GM12864 (cell line): ENCODE measurements at regions not wholly inside any gene's neighbourhood (a gene's known extent, or its start where the extent isn't known, plus 50 kb on each side); places are given as distances from the start of the nearest gene placed in this dataset.
"Not testable (repeated sequence)": the region's sequence is repeated elsewhere in the genome, so short reads cannot be mapped to it uniquely, and the experiment has no call there.

ENCODE experiments used
- DNase-seq: peaks from one replicate; pipeline ENCODE4 v3.0.0-alpha.2; 2011; ENCODE audit warnings: low read depth
- H3K4me3 ChIP-seq: 2 replicates; pipeline ENCODE4 v1.5.1; 2011; ENCODE audit warnings: mild to moderate bottlenecking, low read depth, low read length, control low read depth
- TF ChIP-seq, protein P1 (sequence below): IDR thresholded peaks from 2 replicates; pipeline ENCODE4 v1.5.1; 2011; ENCODE audit warnings: low read depth, mild to moderate bottlenecking, moderate library complexity, low read length, control low read depth, inconsistent platforms; ENCODE audit errors: missing control alignments

DNA sequence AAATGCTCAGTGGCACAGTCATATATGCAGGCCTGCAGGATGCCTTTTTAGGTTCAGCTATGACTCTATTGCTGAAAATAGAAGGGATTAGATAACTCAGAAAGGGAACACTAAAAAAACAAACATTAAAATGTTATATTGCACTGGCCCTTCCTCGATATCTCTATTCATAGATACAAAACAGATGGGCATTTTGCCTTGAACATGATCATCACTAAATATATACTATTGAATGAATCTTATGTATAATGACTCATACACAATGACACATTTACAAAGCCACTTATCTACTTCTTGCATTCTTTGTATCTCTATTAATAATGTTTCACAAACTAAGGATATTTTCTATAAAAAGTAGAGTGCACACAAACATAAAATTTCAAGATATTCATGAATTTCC, 2352.8 kb upstream of the RAG2 start:
- H3K4me3 ChIP-seq = no peak overlapping the region
- TF ChIP-seq, protein P1, sequence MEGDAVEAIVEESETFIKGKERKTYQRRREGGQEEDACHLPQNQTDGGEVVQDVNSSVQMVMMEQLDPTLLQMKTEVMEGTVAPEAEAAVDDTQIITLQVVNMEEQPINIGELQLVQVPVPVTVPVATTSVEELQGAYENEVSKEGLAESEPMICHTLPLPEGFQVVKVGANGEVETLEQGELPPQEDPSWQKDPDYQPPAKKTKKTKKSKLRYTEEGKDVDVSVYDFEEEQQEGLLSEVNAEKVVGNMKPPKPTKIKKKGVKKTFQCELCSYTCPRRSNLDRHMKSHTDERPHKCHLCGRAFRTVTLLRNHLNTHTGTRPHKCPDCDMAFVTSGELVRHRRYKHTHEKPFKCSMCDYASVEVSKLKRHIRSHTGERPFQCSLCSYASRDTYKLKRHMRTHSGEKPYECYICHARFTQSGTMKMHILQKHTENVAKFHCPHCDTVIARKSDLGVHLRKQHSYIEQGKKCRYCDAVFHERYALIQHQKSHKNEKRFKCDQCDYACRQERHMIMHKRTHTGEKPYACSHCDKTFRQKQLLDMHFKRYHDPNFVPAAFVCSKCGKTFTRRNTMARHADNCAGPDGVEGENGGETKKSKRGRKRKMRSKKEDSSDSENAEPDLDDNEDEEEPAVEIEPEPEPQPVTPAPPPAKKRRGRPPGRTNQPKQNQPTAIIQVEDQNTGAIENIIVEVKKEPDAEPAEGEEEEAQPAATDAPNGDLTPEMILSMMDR = no peak
- no peak for DNase-seq

- TF ChIP-seq, protein P1 = no peak
- H3K4me3 ChIP-seq = no peak overlapping the region
- DNase-seq = no peak
Measured at GRCh38 chr11:38948392-38948791, 2350.4 kb upstream of the RAG2 start.

DNA sequence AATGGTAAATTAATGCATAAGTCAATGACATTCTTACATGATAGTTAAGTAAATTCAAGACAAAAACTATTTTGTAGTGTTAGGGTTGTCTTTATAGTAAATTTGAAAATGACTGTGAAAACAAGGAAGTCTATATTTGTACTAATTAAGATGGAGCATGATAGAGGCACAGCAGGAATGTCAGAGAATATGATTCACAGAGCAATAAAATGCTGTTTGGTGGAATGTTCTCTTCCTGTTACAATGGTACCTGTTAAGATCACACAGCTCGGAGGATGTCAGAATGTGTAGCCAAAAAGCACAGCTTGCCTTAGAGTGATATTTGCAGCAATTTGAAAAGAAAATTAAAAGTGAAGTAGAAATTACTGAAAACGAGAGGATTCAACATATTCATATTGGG, 2339.7 kb upstream of the RAG2 start:
- TF ChIP-seq, protein P1 = no peak
- DNase-seq = no peak
- no peak overlapping the region for H3K4me3 ChIP-seq

DNA sequence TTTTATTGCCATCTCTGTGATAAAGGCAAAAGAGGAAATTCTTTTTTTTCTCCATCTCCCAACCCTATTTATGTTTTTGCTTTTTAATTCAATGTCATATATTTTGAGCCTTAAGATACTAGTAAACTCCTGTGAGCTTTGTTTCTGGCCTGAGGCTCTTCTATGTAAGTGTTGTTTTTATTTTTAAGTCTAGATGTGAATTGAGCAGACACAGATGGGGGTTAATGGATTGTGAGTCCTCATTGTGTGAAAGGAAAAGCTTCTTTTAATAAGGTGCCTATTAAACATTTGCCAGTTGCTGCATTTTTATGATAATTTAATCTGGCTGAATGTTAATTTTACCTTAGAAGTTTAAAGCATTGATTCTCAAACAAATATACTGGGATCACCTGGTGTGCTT, 2337.9 kb upstream of the RAG2 start:
- no peak overlapping the region for H3K4me3 ChIP-seq
- no peak for DNase-seq
- TF ChIP-seq, protein P1 = no peak

DNA sequence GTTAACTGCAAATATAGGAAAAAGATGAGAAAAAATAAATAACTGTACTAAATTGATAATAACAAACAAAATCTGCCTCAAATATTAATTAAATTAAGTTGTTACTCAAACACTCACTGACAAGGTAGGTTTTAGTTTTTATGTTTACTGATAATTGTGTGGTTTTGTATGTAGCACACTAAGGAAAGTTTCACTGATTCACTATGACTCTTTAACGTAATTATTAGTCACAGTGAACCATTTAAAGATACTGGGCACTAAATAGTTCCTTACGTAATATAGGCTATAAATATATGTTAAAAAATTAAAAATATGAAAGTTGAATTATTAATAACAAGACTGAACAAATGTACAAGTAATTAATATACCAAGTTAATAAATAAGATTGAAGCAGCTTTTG, 2330.0 kb upstream of the RAG2 start:
- DNase-seq = no peak
- TF ChIP-seq, protein P1 = no peak
- H3K4me3 ChIP-seq = no peak overlapping the region

GRCh38 chr11:38924644-38925043, 2326.6 kb upstream of the RAG2 start:
- DNase-seq = no peak
- no peak overlapping the region for H3K4me3 ChIP-seq
- TF ChIP-seq, protein P1 = no peak

DNA sequence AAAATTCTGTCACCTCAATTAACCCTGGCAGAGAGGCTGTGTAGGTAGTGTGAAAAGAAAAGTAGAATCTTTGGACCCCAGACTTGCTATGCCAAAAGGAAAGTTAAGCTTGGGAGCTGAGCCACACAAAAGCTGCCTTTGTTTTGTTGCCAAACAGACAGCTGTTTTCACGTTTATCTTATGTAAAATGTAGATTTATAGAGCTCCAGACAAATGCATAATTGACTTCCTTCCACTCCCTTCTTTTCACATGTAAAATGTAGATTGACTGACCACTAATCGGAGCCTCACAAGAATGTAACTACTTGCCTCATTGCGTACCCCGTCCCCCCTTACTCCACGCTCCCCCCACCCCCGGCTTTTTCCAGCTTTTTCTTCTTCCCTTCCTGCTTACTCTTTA, 2302.2 kb upstream of the RAG2 start:
- DNase-seq = no peak
- TF ChIP-seq, protein P1 = no peak
- no peak overlapping the region for H3K4me3 ChIP-seq

GRCh38 chr11:38894201-38894600, 2296.2 kb upstream of the RAG2 start:
- not testable (repeated sequence) for DNase-seq, H3K4me3 ChIP-seq
